C4-2B (cell line): ENCODE measurements at regions not wholly inside any gene's neighbourhood (a gene's known extent, or its start where the extent isn't known, plus 50 kb on each side); places are given as distances from the start of the nearest gene placed in this dataset.

Experiments
- ZFX ChIP-seq: fragments of 450-650 bp; IDR thresholded peaks from 2 replicates; pipeline ENCODE4 v1.6.1; 2017
- TF ChIP-seq, protein P1 (sequence below): fragments of 450-650 bp; conservative IDR thresholded peaks from 2 replicates; pipeline ENCODE4 v1.5.1; 2017; ENCODE audit warnings: mild to moderate bottlenecking

DNA sequence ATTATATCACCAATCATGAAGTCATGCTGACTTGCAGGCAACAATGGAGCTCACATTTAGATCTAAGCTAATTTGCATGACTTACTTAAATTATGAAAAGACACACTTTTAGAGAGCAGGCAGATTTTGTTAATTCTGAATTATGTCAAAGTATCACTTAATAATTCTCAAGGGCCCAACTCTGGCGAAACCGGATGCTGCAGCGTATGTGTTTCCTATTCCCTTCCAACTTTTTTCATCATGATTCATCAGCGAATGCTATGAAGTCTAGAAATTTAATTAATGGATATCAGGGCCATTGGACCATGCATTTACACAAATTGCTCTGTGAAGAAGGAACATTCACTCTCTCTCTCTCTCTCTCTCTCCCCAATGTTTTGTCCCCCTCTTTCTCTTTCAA, 63.5 kb upstream of the GOLGA8A start:
- TF ChIP-seq, protein P1, sequence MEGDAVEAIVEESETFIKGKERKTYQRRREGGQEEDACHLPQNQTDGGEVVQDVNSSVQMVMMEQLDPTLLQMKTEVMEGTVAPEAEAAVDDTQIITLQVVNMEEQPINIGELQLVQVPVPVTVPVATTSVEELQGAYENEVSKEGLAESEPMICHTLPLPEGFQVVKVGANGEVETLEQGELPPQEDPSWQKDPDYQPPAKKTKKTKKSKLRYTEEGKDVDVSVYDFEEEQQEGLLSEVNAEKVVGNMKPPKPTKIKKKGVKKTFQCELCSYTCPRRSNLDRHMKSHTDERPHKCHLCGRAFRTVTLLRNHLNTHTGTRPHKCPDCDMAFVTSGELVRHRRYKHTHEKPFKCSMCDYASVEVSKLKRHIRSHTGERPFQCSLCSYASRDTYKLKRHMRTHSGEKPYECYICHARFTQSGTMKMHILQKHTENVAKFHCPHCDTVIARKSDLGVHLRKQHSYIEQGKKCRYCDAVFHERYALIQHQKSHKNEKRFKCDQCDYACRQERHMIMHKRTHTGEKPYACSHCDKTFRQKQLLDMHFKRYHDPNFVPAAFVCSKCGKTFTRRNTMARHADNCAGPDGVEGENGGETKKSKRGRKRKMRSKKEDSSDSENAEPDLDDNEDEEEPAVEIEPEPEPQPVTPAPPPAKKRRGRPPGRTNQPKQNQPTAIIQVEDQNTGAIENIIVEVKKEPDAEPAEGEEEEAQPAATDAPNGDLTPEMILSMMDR, result no peak
- TF ChIP-seq ZFX, result no peak
